ENCODE measurements at regions not wholly inside any gene's neighbourhood (a gene's known extent, or its start where the extent isn't known, plus 50 kb on each side); places are given as distances from the start of the nearest gene placed in this dataset.

DNA sequence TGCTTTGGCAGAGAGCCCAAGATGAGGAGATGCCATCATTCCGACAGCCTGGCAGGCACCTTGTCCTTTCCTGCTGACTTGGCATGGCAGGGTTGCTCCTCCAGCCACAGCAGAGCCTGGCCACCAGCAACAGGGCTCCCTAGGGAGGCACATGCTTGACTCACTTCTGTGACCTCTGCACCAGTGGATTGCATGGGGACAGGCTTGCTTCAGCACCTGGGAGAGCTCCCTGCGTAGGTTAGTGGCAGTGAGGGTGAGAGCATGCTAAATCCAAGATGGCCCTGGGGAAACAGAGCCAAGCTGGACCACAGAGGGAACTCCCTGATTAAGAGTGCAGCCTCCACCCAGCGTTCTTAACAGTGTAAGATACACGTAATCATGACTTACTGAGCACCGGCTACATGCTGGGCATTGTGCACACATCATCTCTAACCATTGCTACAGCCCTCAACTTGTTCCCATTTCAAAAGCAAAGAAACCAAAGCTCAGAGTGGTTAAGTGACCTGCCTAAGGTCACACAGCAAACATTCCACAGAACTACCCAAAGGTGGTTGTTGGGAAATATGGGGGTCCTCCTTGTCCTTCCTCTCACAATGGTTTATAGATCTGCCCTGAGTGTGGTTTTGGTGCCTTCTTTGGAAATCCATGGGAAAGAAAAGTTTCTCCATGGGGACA is 116.6 kb upstream of the UQCRFS1 start:
- TF ChIP-seq EZH2 (IDR thresholded peaks at IDR 0.05; ENCODE audit: insufficient read depth, poor library complexity, severe bottlenecking) (no peak), EZH2phosphoT487 (IDR thresholded peaks at IDR 0.05; ENCODE audit: insufficient read depth, low read depth) (no peak)
